NCI-H2196 treated with DMSO at 0.1 percent for 48 hours (cell line): ENCODE measurements at regions not wholly inside any gene's neighbourhood (a gene's known extent, or its start where the extent isn't known, plus 50 kb on each side); places are given as distances from the start of the nearest gene placed in this dataset.

ENCODE experiments used
- DNase-seq: peaks from one replicate; lab custom pipeline; 2025; ENCODE audit not compliant: unreplicated experiment; lab: John Stamatoyannopoulos, UW

- DNase-seq, result no peak
These were observed 270.1 kb upstream of the TNRC6C start for GRCh38 chr17:77688369-77688768.

DNA sequence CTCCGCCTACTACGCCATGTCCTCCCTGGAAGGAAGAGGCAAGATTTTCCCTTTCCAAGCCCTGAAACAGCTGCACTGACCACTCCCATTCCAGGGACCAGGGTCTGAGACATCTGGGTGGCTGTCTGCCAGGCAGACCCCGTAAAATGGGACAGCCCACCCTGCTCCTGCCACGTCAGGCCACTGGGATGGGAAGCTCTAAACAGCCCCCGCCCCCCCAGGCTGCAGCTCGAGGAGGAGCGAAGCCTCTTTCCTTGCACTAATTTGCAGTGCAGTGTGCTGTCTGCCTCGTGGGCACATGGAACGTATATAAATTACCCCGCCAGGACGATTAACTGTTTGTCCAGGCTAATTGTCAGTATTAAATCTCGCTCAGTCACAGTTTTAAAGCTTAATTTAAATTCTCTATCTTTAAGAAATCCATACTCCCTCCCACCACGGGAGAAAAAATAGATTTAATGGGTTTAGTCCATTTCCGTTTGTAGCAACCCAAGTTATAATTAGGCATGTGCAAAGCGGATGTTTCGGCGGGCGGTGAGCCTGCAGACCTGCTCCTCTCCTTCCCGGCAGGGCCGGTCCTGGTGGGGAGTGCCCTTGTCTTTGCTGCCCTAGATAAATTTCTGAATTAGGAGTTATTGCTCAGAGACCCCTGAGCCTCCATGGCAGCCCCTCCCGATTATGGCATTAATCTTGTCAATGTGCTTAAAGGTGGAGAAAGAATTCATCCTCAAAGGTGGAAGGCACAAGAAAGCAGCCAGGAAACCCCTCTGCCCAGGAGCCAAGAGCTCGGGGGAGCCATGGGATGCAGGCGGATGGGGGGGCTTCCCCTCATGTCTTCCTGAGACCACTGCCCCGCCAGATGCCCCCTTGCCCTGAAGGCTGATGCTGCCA lies 268.0 kb upstream of the TNRC6C start:
- no peak for DNase-seq

GRCh38 chr17:77691216-77692085 lies 267.1 kb upstream of the TNRC6C start:
- no peak for DNase-seq

- no peak for DNase-seq
These were observed 265.8 kb upstream of the TNRC6C start for GRCh38 chr17:77692571-77693161.

DNA sequence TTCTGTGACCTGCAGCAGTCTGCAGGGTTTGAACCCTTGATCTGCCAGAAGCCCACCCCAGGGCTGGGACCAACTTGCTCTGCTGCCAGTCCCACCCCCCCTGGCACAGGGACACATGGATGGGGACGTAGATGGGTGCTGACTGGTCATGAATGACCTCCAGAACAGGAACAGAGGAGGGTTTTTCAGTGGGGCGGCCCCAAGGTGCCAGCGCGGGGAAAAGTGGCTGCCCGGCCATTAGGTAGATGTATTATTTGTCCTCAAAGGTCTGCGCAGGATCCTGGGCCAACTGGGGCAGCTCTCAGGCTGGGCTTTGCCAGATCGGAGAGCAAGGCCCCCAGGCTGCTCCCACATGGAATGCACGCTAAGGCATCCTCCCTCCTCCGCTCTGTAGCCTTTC lies 265.2 kb upstream of the TNRC6C start:
- no peak for DNase-seq

- DNase-seq, result no peak
These were observed 264.7 kb upstream of the TNRC6C start for GRCh38 chr17:77693776-77694175.

GRCh38 chr17:77694391-77695363 lies 263.8 kb upstream of the TNRC6C start:
- DNase-seq, result no peak

- DNase-seq, result no peak
These were observed 263.1 kb upstream of the TNRC6C start for GRCh38 chr17:77695386-77695785.

GRCh38 chr17:77696151-77696720 lies 262.3 kb upstream of the TNRC6C start:
- DNase-seq, result no peak

- no peak for DNase-seq
These were observed 261.6 kb upstream of the TNRC6C start for GRCh38 chr17:77696721-77697460.

DNA sequence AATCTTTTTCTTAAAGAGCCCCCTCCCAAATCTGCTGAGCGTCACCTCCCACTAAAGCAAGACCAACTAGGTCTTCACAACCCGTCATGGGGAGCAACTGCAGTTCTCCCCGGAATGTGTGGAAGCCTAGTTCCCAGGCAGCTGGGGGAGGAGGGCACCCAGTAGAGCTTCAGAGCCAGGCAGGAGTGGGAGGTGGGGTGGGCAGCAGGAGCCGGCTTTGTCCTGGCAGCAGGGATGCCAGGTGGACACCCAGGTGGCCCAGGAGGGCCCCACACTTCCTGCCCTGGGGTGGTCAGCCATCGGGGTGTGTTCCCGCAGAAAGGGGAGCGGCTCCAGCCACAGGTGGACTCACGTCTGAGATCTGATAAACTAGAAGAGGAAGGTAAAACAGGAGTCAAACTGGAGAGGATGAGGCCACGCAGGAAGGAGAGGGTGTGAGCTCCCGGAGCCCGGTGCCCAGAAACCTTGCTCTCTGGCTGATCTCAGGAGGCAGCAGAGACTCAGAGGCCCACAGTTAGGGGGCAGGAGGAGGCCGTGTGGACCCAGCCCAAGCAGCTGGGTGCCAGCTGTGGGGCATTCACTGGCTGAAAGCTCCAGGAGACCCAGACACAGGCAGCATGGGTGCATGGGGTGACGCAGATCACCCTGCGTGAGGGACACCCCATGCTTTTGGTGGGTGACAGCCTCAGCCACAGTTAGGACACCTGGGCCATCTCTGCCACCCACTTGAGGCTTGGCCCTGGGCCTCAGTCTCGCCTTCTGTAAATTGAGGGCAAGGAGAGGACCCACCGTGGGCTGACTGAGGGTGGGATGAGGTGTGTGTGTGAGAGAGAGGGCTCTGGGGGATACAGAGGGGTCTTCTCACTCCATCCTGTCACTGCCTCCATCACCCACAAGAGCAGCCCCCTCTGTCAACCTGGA lies 260.8 kb upstream of the TNRC6C start:
- no peak for DNase-seq

DNA sequence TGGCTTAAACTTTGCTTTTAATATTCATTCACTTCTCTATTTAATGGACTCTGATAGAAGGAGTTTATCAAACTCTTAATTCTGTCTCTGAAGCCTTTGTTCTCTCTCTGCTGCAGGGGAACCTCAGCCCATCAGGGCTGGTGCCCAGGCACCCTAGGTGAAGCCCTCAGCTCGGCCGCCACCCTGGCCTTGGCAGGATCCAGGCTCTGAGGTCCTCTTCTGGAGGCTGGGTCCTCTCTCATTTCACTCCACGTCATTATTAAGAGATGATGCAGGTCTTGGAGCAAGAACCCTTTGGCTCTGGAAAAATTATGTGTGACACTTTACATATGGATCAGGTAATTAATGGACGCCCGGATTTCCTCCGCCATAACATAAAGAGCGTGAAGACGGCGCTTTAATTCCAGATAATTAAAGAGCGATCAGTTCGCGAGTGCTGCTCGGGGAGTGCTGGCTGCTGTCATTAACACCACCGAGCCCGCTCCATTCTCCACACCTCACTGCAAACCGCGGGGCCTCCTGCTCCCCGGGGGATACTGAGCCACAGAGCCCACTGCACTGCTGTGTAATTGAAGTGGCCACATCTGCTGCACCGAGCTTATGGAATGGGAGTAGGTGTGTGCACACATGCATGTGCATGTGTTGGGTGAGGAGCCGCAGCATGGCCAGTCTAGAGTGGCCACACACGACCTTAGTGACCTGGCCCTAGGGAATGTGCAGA lies 259.4 kb upstream of the TNRC6C start:
- DNase-seq, result no peak

- no peak for DNase-seq
These were observed 258.2 kb upstream of the TNRC6C start for GRCh38 chr17:77700165-77700881.

- DNase-seq, result no peak
These were observed 256.5 kb upstream of the TNRC6C start for GRCh38 chr17:77701996-77702395.

GRCh38 chr17:77704048-77704815 lies 254.3 kb upstream of the TNRC6C start:
- no peak for DNase-seq

DNA sequence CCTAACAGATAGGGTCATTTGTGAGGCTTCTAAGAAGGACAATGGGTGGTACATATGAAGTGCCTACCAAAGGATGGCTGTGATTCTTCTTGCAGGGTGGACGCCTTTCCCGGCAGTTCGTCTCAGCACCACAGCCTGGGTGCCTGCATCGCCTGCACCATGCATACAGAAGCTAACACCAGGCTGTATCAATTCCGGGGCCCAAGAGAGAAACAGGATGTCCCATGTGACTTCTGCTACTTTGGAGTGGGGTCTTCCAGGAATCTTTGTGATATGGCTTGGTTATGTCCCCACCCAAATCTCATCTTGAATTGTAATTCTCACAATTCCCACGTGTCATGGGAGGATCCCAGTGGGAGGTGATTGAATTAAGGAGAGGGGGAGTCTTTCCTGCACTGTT lies 251.6 kb upstream of the TNRC6C start:
- DNase-seq, result no peak
